SJSA1 (cell line): ENCODE measurements at regions not wholly inside any gene's neighbourhood (a gene's known extent, or its start where the extent isn't known, plus 50 kb on each side); places are given as distances from the start of the nearest gene placed in this dataset.

Experiments
- DNase-seq, 2 experiments: peaks; one replicate each; pipeline ENCODE4 v3.0.0-alpha.2; 2015 to 2020; ENCODE audit warnings: low spot score in 2 of 2, low read depth in 1 of 2
- H3K27ac ChIP-seq: fragments of 250-450 bp; sonication (Bioruptor Pico); 2 replicates; pipeline ENCODE4 v1.5.1; 2020; ENCODE audit warnings: mild to moderate bottlenecking, moderate library complexity
- H3K27me3 ChIP-seq: fragments of 250-450 bp; sonication (Bioruptor Pico); replicated peaks from 2 replicates; pipeline ENCODE4 v1.5.1; 2020; ENCODE audit warnings: mild to moderate bottlenecking, moderate library complexity
- H3K36me3 ChIP-seq: fragments of 250-450 bp; sonication (Bioruptor Pico); 2 replicates; pipeline ENCODE4 v1.5.1; 2020; ENCODE audit warnings: mild to moderate bottlenecking
- H3K4me1 ChIP-seq: fragments of 250-450 bp; sonication (Bioruptor Pico); replicated peaks from 2 replicates; pipeline ENCODE4 v1.6.1; 2021; ENCODE audit warnings: mild to moderate bottlenecking
- H3K4me3 ChIP-seq: fragments of 250-450 bp; sonication (Bioruptor Pico); 2 replicates; pipeline ENCODE4 v1.5.1; 2020; ENCODE audit warnings: mild to moderate bottlenecking
- H3K9me3 ChIP-seq: fragments of 250-450 bp; sonication (Bioruptor Pico); replicated peaks from 2 replicates; pipeline ENCODE4 v1.5.1; 2020; ENCODE audit warnings: mild to moderate bottlenecking

DNA sequence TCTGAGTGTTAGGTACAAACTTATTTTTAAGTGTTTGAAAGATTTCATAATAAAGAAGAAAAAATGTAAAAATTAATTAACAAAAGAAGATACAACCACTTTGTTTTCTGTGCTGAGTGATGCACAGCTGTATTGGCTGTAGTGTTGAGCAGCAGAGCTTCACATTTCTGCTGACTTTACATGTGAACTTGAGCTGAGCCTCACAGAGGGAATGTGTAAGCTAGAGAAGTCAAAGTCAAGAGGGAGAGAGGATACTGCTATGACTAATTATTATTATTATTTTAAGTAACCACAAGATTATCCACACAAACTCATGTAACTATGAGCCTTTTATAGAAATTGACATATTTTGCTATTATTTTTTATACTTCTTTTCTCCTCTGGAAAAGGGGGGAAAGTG, 159.1 kb upstream of the ZSWIM2 start:
- Histone ChIP-seq H3K4me1 (no peaks in the 10 kb centered on the region), H3K9me3 (no peaks in the 10 kb centered on the region), H3K27ac (no peak overlapping the region), H3K36me3 (no peaks in the 10 kb centered on the region), H3K4me3 (no peak overlapping the region), H3K27me3 (no peaks in the 10 kb centered on the region)
- no peak for DNase-seq

DNA sequence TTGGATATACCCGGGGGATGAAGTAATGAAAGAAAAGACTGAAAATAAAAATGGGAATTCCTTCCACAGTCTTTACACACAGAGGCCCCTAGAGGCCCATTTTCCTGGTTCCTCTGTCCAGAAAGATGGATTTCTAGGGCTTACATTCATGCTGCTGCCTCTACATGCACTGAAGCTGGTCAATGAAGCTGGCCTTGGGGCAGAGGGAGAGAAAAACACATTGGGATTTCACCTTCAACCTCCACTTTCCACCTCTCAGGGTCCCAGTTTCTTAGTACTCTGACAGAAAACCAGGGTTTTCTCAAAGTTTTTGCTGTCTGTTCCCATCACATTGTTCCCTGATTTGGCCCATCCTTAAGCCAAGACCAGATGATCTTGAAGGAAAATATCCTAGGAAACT, 154.6 kb upstream of the ZSWIM2 start:
- no peak overlapping the region for H3K4me3 ChIP-seq
- H3K9me3 ChIP-seq, result no peaks in the 10 kb centered on the region
- no peaks in the 10 kb centered on the region for H3K36me3 ChIP-seq
- H3K27ac ChIP-seq, result no peak overlapping the region
- no peaks in the 10 kb centered on the region for H3K27me3 ChIP-seq
- no peaks in the 10 kb centered on the region for H3K4me1 ChIP-seq
- DNase-seq, result no peak

DNA sequence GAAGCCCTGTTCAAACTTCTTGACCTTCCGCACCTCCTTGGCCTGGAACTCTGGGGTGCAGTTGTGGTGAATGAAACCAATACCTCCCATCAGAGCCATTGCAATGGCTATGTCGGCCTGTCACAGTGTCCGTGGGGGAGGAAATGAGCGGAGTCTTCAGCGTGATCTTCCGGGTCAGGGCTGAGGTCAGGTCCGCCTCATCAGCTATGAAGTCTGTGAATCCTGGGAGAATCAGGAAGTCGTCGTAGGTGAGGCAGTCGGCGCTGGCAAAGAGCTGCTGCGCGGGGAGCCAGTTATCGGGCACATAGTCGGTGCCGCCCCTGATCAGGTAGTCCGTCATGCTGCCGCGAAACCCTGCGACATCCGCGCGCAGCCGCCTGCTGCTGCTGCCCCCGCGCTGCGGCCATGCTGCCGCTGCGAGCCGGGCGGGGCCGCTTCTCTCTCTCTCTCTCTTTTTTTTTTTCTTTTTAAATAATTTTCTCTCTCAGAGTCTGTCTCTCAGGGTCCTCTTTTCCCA, 154.1 kb upstream of the ZSWIM2 start:
- DNase-seq, result no peak
- H3K4me3 ChIP-seq, result no peak overlapping the region
- no peaks in the 10 kb centered on the region for H3K9me3 ChIP-seq
- H3K4me1 ChIP-seq, result no peaks in the 10 kb centered on the region
- H3K36me3 ChIP-seq, result no peaks in the 10 kb centered on the region
- H3K27me3 ChIP-seq, result no peaks in the 10 kb centered on the region
- H3K27ac ChIP-seq, result no peak overlapping the region

DNA sequence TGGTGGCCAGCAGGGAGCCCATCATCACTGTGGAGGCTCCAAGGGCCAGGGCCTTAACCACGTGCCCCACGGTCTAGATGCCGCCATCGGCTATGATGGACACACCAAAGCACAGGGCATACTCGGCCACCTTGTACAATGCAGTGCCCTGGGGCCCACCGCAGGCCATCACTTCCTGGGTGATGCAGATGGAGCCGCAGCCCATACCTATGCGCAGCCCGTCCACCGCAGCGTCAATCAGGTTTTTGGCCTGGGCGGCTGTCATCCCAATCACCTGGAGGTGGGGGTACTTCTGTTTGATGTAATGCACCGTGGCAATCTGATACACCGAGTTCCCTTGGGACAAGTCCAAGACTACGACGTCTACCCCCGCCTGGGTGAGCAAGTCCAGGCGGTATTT, 153.3 kb upstream of the ZSWIM2 start:
- H3K4me1 ChIP-seq, result no peaks in the 10 kb centered on the region
- H3K27ac ChIP-seq, result no peak overlapping the region
- no peak for DNase-seq
- no peak overlapping the region for H3K4me3 ChIP-seq
- no peaks in the 10 kb centered on the region for H3K36me3 ChIP-seq
- H3K9me3 ChIP-seq, result no peaks in the 10 kb centered on the region
- H3K27me3 ChIP-seq, result no peaks in the 10 kb centered on the region

DNA sequence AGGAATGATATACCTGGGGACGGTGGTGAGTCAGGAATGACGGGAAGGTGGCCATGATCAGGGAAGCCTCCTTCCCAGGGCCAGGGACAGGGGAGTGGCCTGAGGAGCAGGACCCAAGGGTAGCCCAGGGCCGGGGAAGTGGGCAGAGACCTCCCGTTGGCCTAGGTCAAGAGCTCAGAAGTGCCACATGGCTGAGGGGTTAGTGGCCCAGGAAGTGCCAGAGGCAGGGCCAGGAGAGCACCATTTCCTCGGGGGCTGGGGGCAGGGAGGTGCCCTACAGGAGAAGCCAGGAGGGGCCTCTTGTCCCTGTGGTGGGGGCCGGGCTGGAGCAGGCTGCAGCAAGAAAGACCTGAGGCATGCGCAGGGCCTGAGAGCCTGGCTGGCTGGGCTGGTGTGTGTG, 152.3 kb upstream of the ZSWIM2 start:
- DNase-seq, result no peak
- no peaks in the 10 kb centered on the region for H3K36me3 ChIP-seq

DNA sequence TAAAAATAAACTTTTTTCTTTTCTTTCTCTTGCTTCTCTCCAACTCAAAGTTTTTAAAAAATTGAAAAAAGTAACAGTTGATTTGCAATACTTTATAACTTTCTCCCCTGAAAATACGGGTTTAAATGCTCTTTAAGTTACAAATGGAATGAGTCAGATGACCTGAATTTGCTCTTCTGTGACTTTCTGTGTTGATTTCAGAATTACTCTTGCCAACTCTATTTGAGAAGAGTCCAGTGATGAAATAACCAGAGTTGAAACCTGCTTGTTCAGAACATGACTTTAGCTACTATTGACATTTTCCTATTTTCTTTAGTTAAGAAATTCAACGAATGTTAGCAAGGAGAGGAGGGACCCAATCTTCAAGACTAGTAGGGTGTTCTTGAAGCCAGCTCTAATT, 146.1 kb upstream of the ZSWIM2 start:
- Histone ChIP-seq H3K27ac (no peak overlapping the region), H3K9me3 (no peaks in the 10 kb centered on the region), H3K27me3 (no peaks in the 10 kb centered on the region), H3K4me1 (no peaks in the 10 kb centered on the region), H3K4me3 (no peak overlapping the region), H3K36me3 (no peaks in the 10 kb centered on the region)
- no peak for DNase-seq

More for the DNA sequence above, 152.3 kb upstream of the ZSWIM2 start:
- no peak overlapping the region for H3K27ac ChIP-seq
- H3K9me3 ChIP-seq, result no peaks in the 10 kb centered on the region
- H3K4me3 ChIP-seq, result no peak overlapping the region
- no peaks in the 10 kb centered on the region for H3K27me3 ChIP-seq
- no peaks in the 10 kb centered on the region for H3K4me1 ChIP-seq

DNA sequence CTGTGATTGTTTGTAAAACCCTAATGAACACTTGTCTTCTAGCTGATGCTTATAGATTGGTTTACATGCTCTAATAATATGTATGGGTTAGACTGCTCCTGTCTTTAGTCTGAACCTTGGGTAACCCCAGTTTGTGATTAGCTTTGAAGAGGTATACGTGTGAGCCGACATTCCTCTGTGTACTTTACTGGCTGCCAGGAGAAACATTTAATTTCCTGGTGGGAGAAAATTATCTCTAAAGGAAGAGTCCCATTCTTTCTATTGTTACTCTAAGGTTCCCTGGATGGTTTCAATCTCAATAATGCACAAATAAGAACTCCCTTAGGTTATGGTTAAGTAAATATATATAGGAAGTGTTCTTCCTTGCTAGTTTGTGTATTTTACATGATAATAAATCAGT, 143.6 kb upstream of the ZSWIM2 start:
- Histone ChIP-seq H3K4me3 (no peak overlapping the region), H3K4me1 (no peaks in the 10 kb centered on the region), H3K27me3 (no peaks in the 10 kb centered on the region), H3K9me3 (no peaks in the 10 kb centered on the region), H3K36me3 (no peaks in the 10 kb centered on the region), H3K27ac (no peak overlapping the region)
- DNase-seq, result no peak

DNA sequence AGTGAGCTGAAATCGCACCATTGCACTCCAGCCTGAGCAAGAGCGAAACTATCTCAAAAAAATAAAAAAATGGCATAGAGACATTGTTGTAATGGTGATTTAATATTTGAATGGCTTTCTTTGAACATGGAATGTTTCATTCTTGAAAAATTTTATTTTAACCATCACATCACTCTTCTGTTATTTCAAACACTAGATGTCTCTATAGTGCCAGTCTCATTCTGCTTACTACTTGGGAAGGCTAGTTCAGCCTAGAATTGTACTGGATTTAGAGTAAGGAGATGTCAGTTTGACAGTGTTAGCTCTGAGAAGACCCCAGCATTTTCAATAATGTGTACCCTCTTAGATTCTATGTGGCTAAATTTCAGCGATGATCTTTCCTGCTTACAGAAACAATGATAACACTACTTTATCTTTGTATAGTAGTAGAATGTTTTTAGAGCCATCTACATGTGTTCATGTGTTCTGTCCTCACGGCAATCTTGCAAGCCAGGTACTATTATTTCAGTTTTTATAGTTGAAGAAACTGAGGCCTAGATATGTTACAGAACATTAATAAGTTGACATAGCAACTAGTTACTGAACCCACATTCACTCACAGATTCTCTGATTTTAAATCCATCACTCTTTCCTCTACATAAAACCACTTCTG, 142.9 kb upstream of the ZSWIM2 start:
- no peak overlapping the region for H3K27ac ChIP-seq
- no peaks in the 10 kb centered on the region for H3K27me3 ChIP-seq
- H3K4me1 ChIP-seq, result no peaks in the 10 kb centered on the region
- no peaks in the 10 kb centered on the region for H3K36me3 ChIP-seq
- DNase-seq, result no peak
- no peak overlapping the region for H3K4me3 ChIP-seq
- H3K9me3 ChIP-seq, result no peaks in the 10 kb centered on the region

DNA sequence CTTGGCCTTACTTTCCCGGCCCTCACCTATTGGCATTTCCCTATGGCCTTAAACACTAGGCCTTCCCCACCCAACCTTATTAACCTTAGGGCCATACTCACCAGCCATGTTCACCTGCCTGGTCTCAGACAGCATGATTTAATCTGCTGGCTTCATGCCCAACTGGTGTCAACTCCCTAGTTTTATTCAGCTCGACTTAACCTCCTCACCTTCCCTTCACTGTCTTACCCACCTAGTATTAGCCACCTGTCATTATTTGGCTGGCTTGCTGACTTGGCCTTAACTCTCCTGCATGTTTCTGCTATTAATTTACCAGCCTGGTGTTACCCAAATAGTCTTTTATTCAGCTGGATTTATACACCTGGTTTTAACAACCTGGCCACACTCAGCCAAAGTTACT, 136.0 kb upstream of the ZSWIM2 start:
- Histone ChIP-seq H3K36me3 (no peaks in the 10 kb centered on the region), H3K27me3 (no peaks in the 10 kb centered on the region), H3K9me3 (no peaks in the 10 kb centered on the region), H3K4me1 (no peaks in the 10 kb centered on the region), H3K27ac (no peak overlapping the region), H3K4me3 (no peak overlapping the region)
- peak in 1 of 2 experiments; percentile 18 for DNase-seq

DNA sequence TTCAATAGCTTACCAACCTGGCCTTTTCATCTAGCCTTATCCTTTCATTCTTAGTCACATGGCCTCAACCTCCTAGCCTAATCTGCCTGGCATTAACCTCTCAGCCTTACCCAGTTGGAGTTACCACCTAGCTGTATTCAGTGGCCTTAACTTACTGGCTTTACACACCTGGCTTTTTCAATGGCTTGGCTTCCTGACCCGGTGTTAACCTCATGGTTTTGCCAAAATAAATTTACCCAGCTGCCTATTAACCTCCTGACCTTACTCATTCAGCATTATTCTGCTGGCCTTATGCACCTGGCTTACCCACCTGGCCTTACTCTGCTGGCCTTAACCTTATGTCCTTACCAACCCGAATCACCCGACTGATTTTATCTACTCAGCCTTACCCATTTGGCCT, 135.5 kb upstream of the ZSWIM2 start:
- Histone ChIP-seq H3K27me3 (no peaks in the 10 kb centered on the region), H3K27ac (no peak overlapping the region), H3K9me3 (no peaks in the 10 kb centered on the region), H3K4me3 (no peak overlapping the region), H3K4me1 (no peaks in the 10 kb centered on the region), H3K36me3 (no peaks in the 10 kb centered on the region)
- DNase-seq, result no peak

DNA sequence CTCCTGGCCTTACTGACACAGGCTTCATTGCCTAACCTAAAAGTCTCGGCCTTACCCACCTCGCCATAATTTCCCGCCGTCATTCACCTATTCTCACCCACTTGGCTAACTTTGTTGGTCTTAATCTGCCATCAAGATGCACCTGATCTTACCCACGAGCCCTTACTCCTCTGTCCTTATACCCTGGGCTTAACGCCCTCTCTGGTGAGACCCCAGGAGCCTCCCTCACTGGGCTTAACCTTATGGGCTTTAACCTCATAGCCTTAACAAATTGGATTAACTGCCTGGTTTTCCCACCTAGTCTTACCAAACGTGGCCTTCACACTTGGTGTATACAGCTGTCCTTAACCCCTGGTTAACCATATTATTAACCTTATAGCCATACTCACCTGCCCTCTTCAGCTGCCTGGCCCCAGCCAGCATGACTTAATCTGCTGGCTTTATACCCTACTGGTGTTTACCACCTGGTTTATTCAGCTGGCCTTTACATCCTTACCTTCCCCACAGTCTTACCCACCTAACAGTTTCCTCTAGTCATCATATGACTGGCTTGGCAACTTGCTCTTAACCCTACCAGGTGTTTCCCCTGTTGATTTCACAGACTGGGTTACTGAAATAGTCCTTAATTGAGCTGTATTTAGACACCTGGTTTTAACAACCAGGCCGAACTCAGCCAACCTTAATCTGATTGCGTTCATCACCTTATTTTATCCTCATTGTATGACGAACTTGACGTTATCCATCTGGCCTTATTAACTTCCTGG, 132.0 kb upstream of the ZSWIM2 start:
- DNase-seq, result no peak
- H3K4me1 ChIP-seq, result no peaks in the 10 kb centered on the region
- no peak overlapping the region for H3K27ac ChIP-seq
- no peaks in the 10 kb centered on the region for H3K36me3 ChIP-seq
- H3K9me3 ChIP-seq, result no peaks in the 10 kb centered on the region
- no peak overlapping the region for H3K4me3 ChIP-seq
- no peaks in the 10 kb centered on the region for H3K27me3 ChIP-seq

DNA sequence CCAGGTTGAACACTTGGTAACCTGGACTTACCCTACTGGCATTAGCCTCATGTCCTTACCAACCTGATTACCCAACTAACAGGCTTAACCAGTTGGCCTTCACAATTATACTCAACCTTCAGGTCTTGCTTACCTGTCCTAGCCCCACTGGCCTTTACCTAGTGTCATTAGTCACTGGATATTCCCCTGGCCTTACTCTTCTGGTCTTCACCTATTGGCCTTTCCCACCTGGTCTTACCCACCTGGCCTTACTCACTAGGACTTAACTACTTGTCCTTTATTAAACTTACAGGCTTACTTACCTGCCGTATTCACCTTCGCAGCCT, 131.1 kb upstream of the ZSWIM2 start:
- H3K27ac ChIP-seq, result no peak overlapping the region
- no peaks in the 10 kb centered on the region for H3K4me1 ChIP-seq
- H3K36me3 ChIP-seq, result no peaks in the 10 kb centered on the region
- H3K9me3 ChIP-seq, result no peaks in the 10 kb centered on the region
- no peak for DNase-seq
- no peaks in the 10 kb centered on the region for H3K27me3 ChIP-seq
- no peak overlapping the region for H3K4me3 ChIP-seq

DNA sequence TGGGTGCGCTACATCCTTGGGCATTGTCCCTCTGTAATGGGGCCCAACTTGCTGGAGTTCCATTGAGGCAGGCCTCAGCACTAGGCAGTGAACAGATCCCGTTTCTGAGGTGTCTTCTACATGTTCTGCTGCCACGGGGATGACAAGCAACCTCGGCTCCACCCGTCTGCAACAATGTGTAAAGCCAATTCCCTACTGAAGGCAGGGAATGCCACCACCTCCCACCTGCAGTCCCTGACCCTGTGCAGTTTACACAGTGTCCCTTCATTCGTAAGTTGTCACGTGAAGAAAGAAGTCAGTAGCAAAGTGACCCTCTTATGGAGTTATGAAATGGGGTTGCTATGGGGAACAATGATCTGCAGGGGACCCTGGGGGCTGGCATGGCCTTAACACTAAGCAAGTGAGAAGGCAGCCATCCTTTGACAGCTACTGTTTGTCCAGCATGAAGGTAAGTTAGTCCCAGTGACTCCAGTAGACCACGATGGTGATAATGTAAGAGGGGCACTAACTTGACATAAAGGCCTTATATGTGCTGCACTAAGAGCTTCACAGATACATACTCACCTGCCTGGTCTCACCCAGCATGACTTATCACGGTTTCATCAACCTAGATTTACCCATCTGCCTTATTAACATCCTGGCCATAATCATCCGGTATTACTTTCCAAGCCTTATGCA, 130.6 kb upstream of the ZSWIM2 start:
- Histone ChIP-seq H3K27me3 (no peaks in the 10 kb centered on the region), H3K9me3 (no peaks in the 10 kb centered on the region), H3K27ac (no peak overlapping the region), H3K36me3 (no peaks in the 10 kb centered on the region), H3K4me3 (no peak overlapping the region), H3K4me1 (no peaks in the 10 kb centered on the region)
- peak in 1 of 2 experiments; percentile 18 for DNase-seq

DNA sequence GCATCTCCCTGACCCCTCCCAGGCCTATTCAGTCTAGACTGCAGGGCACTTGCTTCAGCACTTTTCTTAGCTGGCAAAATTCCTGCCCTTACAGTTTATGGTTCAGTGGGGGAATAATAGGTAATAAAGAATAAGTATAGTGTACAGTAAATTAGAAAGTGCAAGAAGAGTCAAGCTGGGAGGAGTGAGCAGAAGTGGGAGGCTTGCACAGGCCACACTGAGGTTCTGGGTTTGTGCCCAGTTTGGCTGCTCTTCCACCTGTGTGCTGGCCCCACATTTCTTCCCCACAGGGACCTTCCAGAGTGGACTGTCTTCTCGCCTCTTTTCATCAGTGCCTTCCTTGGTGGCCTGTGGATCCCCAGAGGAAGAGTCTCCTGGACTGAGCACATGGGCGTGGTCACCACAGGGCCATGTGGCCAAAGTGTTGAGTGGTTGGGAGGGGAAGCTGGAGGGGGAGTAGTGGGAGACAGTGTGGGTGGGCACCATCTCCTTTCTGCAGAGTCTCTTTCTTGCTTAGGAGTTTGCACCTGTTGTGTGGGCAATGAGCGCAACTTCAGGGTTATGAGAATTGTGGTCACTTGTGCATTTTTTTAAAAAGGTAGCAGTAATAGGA, 128.6 kb upstream of the ZSWIM2 start:
- peak in 1 of 2 experiments; percentile 19 for DNase-seq
- Histone ChIP-seq H3K9me3 (no peaks in the 10 kb centered on the region), H3K4me3 (no peak overlapping the region), H3K27ac (no peak overlapping the region), H3K4me1 (no peaks in the 10 kb centered on the region), H3K36me3 (no peaks in the 10 kb centered on the region), H3K27me3 (no peaks in the 10 kb centered on the region)
